ENCODE measurements at regions not wholly inside any gene's neighbourhood (a gene's known extent, or its start where the extent isn't known, plus 50 kb on each side); places are given as distances from the start of the nearest gene placed in this dataset.

- no peak for TF ChIP-seq POLR2AphosphoS5 (IDR thresholded peaks at IDR 0.05)
- no peak for DNase-seq (ENCODE audit: low spot score)
These were observed 99.4 kb upstream of the TNS3 start for GRCh38 chr7:47681249-47681810.

GRCh38 chr7:47678641-47679380, 96.9 kb upstream of the TNS3 start:
- Histone ChIP-seq H3K4me3 (no peak overlapping the region), H3K27ac (no peak overlapping the region), H3K36me3 (no peaks in the 10 kb centered on the region), H3K4me1 (replicated peaks) (no peaks in the 10 kb centered on the region), H3K9me3 (no peaks in the 10 kb centered on the region), H3K27me3 (replicated peaks; ENCODE audit: insufficient read depth) (no peaks in the 10 kb centered on the region)
- WGBS = 95% methylated on average over 6 of the region's 6 CpGs
- no peak for DNase-seq (ENCODE audit: low spot score)
- intact Hi-C loops (cut with DNase I) = no loop called here
- TF ChIP-seq POLR2AphosphoS5 (IDR thresholded peaks at IDR 0.05) (no peak), CTCF (IDR thresholded peaks at IDR 0.05) (no peak), POLR2A (IDR thresholded peaks at IDR 0.05) (no peak)

More at GRCh38 chr7:47681249-47681810, 99.4 kb upstream of the TNS3 start:
- H3K9me3 ChIP-seq = no peaks in the 10 kb centered on the region
- no peak overlapping the region for H3K27ac ChIP-seq
- intact Hi-C loops (cut with DNase I) = no loop called here
- H3K27me3 ChIP-seq (replicated peaks; ENCODE audit: insufficient read depth) = no peaks in the 10 kb centered on the region
- H3K4me3 ChIP-seq = no peak overlapping the region
- H3K4me1 ChIP-seq (replicated peaks) = no peaks in the 10 kb centered on the region
- WGBS = 91% methylated on average over 8 of the region's 8 CpGs
- no peaks in the 10 kb centered on the region for H3K36me3 ChIP-seq

GRCh38 chr7:47677664-47678063, 95.8 kb upstream of the TNS3 start:
- intact Hi-C loops (cut with DNase I) = no loop called here
- no peak for DNase-seq (ENCODE audit: low spot score)
- Histone ChIP-seq H3K9me3 (no peaks in the 10 kb centered on the region), H3K36me3 (no peaks in the 10 kb centered on the region), H3K4me1 (replicated peaks) (no peaks in the 10 kb centered on the region), H3K4me3 (no peak overlapping the region), H3K27ac (no peak overlapping the region), H3K27me3 (replicated peaks; ENCODE audit: insufficient read depth) (no peaks in the 10 kb centered on the region)
- 90% methylated on average over 1 of the region's 1 CpG for WGBS
- TF ChIP-seq CTCF (IDR thresholded peaks at IDR 0.05) = no peak

GRCh38 chr7:47677093-47677492, 95.2 kb upstream of the TNS3 start:
- DNase-seq (ENCODE audit: low spot score) = no peak
- no peaks in the 10 kb centered on the region for H3K4me1 ChIP-seq (replicated peaks)
- TF ChIP-seq POLR2AphosphoS5 (IDR thresholded peaks at IDR 0.05) (no peak), POLR2A (IDR thresholded peaks at IDR 0.05) (no peak), CTCF (IDR thresholded peaks at IDR 0.05) (no peak)
- H3K9me3 ChIP-seq = no peaks in the 10 kb centered on the region
- no peaks in the 10 kb centered on the region for H3K27me3 ChIP-seq (replicated peaks; ENCODE audit: insufficient read depth)
- WGBS = 92% methylated on average over 2 of the region's 2 CpGs
- no peaks in the 10 kb centered on the region for H3K36me3 ChIP-seq
- H3K4me3 ChIP-seq = no peak overlapping the region
- no peak overlapping the region for H3K27ac ChIP-seq
- intact Hi-C loops (cut with DNase I) = no loop called here

- Histone ChIP-seq H3K9me3 (no peaks in the 10 kb centered on the region), H3K27me3 (replicated peaks; ENCODE audit: insufficient read depth) (no peaks in the 10 kb centered on the region), H3K36me3 (no peaks in the 10 kb centered on the region), H3K4me1 (replicated peaks) (no peaks in the 10 kb centered on the region), H3K4me3 (no peak overlapping the region), H3K27ac (no peak overlapping the region)
- TF ChIP-seq POLR2A (IDR thresholded peaks at IDR 0.05) = no peak
- TF ChIP-seq CTCF (IDR thresholded peaks at IDR 0.05) = no peak
- no peak for TF ChIP-seq POLR2AphosphoS5 (IDR thresholded peaks at IDR 0.05)
- 75% methylated on average over 3 of the region's 3 CpGs for WGBS
- intact Hi-C loops (cut with DNase I) = no loop called here
- no peak for DNase-seq (ENCODE audit: low spot score)
These were observed 91.1 kb upstream of the TNS3 start for GRCh38 chr7:47672977-47673381.
